HPDE6-E6E7 (cell line): ENCODE measurements at regions not wholly inside any gene's neighbourhood (a gene's known extent, or its start where the extent isn't known, plus 50 kb on each side); places are given as distances from the start of the nearest gene placed in this dataset.
"Not testable (repeated sequence)": the region's sequence is repeated elsewhere in the genome, so short reads cannot be mapped to it uniquely, and the experiment has no call there.

Source experiments
- DNase-seq: peaks from one replicate; pipeline ENCODE4 v3.0.0; 2011; ENCODE audit warnings: missing footprints; ENCODE audit errors: extremely low spot score

GRCh38 chr6:103672169-103672568 lies 1187.5 kb downstream of the HACE1 start:
- peak; percentile 11 for DNase-seq

DNA sequence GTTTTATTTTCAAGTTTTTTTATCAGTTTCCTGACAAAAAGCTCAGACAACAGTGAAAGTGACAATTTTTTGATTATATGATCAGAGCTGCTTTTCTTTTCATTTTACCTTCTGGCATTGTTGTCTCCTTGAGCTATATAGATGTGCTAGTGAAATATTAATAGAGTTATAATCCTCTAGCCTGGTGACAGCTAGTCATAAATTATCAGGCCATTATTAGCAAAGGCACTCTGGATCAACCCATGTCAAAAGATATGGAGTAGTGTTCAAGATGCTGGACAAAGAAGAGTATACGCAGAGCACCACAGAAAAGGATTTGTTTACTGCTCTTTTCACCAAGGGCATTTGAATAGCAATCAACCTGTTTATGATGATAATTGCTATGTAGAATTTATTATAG lies 1230.1 kb downstream of the HACE1 start:
- DNase-seq, result no peak

- no peak for DNase-seq
These were observed 1242.1 kb downstream of the HACE1 start for GRCh38 chr6:103617642-103618041.

GRCh38 chr6:103587722-103588121 lies 1272.0 kb downstream of the HACE1 start:
- DNase-seq, result no peak

DNA sequence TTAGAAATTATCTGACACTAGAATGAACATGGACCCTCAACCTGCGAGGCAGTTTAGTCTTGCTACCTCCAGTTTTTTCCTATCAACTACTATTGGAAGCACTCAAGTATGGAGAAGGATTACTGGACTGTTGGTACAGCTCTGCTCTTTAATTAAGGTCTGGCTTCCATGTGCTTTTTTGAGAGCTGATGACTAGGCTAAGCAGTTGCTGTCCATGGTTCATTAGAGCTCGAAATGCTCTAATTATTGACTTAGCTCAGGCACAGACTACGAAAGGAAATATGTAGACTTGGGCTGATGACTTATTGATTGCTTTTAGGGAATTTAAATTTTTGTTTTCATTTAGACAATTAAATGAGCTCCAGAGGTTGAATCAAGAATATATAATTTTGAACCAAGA lies 1281.6 kb downstream of the HACE1 start:
- no peak for DNase-seq

DNA sequence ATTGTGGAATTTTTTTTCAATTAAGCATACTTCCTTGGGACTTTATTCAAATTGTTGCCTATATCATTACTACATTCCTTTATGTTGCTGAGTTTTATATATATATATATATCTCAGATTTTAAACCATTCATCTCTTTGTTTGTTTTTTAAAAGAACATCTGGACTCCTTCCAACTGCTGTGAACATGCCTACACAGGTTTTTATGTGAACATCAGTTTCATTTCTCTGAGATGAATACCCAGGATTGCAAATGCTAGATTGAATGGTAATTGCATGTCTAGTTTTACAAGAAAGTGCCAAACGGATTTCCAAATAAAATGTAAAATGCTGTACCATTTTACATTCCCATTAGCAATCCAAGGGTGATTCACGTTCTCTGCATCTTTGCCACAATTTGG lies 1289.3 kb downstream of the HACE1 start:
- peak; percentile 2 for DNase-seq

GRCh38 chr6:103554911-103555310 lies 1304.8 kb downstream of the HACE1 start:
- DNase-seq, result no peak

- DNase-seq, result no peak
These were observed 1321.3 kb downstream of the HACE1 start for GRCh38 chr6:103538381-103538780.

- no peak for DNase-seq
These were observed 1324.9 kb downstream of the HACE1 start for GRCh38 chr6:103534814-103535213.

DNA sequence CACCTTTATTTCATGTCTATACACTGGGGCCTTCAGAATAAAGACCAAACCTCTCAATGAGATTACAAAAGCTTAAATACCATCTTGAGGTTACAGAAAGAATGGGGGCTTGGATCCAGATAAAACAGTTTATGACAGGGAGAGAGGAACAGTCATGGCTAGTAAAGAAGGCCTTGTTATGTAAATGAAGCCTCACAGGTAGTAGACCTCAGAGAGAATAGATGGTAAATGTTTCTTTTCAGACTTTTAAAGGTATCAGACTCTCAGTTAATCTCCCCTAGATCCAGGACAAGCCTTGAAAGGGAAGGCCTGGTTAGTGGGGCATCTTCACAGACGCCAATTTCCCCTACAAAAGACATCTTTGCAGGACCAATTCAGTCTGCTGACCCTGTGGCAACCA lies 1325.6 kb downstream of the HACE1 start:
- DNase-seq, result no peak

DNA sequence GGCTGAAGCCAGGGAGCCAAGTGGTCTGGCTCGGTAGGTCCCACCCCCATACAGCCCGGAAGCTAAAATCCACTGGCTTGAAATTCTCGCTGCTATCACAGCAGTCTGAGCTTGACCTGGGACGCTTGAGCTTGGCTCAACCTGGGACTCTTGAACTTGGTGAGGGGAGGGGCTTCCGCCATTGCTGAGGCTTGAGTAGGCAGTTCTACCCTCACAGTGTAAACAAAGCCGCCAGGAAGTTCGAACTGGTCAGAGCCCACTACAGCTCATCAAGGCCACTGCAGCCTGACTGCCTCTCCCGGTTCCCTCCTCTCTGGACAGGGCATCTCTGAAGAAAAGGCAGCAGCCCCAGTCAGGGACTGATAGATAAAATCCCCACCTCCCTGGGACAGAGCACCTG lies 1337.7 kb downstream of the HACE1 start:
- no peak for DNase-seq

DNA sequence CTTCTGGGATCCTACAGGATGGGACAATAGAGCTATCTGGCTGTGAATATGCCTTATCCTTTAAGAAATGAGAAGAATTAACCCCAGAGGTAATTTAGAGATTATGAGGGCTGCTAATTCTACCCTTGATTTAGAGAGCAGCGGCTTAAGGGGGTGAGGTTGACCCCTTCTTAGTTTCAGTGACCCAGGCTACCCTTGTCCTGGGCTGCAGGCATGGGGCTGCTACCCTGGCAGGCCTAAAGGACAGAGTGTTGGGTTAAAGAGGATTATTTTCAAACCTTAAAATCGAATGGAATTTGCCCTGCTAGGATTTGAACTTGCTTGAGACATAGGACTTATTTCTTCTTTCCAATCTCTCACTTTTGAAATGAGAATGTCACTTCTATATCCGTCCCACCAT lies 1343.4 kb downstream of the HACE1 start:
- DNase-seq, result no peak

DNA sequence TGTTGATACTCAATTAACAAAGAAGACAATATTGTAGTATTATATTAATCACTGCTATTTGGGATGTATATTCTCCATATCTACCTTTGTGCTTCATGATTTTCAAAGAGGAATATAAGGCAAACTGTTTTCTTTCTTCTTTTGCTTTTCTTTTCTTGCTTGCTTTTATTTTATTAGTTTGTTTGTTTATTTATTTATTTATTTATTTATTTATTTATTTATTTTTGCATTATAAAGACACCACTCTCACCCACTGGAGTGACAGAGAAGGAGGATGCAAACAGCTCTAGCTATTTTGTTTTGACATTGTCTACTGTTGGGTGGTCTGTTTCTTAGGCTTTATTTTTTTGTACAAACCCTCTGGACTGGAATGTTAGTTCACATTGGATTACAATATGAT lies 1352.7 kb downstream of the HACE1 start:
- no peak for DNase-seq

DNA sequence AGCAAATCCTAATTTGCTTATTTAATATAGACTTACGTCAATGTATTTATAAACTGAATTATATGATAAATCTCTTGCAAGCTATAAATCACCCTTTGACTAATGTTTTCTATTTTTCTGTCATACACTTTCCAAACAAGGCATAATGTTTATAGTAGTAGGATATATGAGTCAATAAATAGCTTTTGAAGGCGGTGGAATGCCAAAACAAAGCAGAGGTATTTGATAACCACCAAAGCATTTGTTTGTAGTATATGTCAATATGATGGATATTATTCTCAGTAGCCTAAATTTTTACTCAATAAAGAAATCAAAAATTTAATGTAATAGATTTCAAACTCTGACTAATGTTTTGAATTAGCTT lies 1354.6 kb downstream of the HACE1 start:
- DNase-seq, result no peak

- DNase-seq, result no peak
These were observed 1355.1 kb downstream of the HACE1 start for GRCh38 chr6:103504501-103505154.

DNA sequence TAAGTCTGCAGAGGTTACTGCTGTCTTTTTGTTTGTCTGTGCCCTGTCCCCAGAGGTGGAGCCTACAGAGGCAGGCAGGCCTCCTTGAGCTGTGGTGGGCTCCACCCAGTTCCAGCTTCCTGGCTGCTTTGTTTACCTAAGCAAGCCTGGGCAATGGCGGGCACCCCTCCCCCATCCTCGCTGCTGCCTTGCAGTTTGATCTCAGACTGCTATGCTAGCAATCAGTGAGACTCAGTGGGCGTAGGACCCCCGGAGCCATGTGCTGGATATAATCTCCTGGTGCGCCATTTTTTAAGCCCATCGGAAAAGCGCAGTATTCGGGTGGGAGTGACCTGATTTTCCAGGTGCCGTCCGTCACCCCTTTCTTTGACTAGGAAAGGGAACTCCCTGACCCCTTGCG lies 1363.1 kb downstream of the HACE1 start:
- DNase-seq, result not testable (repeated sequence)

- no peak for DNase-seq
These were observed 1403.1 kb downstream of the HACE1 start for GRCh38 chr6:103456652-103457051.

GRCh38 chr6:103455275-103455674 lies 1404.4 kb downstream of the HACE1 start:
- DNase-seq, result no peak

GRCh38 chr6:103409475-103409874 lies 1450.2 kb downstream of the HACE1 start:
- DNase-seq, result no peak

- DNase-seq, result no peak
These were observed 1454.4 kb downstream of the HACE1 start for GRCh38 chr6:103405321-103405720.

GRCh38 chr6:103404799-103405198 lies 1454.9 kb downstream of the HACE1 start:
- DNase-seq, result no peak

- no peak for DNase-seq
These were observed 1463.0 kb downstream of the HACE1 start for GRCh38 chr6:103396768-103397167.

GRCh38 chr6:103379272-103379671 lies 1480.4 kb downstream of the HACE1 start:
- DNase-seq, result no peak

DNA sequence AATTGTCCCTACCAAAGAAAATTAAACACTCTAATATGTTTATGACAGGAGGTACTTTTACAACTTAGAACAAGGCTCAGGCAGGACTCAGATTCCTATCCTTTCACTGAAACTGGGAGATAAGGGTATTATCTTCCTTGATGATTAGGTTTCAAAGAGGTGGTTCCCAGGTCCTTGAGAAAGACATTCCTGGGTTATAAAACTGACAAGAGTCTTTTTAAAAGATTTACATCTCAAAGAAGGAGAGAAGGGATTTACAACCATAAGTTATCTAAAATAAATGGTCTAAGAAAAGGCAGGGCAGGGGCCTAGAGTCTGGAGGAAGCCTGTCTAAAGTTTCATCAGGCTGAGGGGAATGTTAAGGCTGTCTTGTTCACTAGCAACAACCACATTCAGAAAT lies 1492.5 kb downstream of the HACE1 start:
- DNase-seq, result no peak
